ENCODE measurements at regions not wholly inside any gene's neighbourhood (a gene's known extent, or its start where the extent isn't known, plus 50 kb on each side); places are given as distances from the start of the nearest gene placed in this dataset.

DNA sequence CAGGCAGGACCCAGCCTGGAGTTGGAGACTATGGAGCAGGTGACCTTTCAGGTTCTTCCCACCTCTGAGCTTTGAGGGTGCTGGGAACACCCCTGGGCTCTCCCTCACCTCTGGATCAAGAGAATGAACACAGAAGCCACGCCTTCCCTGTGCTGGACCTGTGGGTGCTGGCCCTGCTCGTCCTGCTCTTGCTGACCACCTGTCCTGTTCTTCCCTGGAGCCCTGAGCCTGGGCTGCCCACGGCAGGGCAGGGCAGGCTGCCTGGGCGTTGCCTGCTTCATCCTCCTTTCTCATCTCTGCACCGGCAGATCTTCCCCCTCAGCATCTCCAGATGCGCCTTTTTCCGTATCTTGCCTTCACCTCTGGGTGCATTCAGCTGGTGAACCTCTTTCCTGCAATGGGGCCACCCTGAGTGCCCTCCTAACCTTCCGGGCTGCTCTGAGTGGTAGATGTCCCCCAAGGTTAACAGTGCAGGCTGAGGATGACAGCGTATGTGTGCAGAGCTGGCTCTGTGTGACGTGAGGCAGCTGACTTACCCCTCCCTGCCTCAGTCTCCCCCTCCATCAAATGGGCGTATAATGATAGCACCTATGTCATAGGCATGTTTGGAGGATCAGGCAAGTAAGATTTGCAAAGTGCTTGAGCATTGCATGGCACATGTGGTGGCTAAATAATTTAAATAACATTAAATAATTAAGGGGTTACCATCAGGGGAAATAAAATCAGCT lies 225.8 kb upstream of the CIBAR2 start:
- H4K20me1 ChIP-seq (ENCODE audit: insufficient read depth), result no peaks in the 10 kb centered on the region

DNA sequence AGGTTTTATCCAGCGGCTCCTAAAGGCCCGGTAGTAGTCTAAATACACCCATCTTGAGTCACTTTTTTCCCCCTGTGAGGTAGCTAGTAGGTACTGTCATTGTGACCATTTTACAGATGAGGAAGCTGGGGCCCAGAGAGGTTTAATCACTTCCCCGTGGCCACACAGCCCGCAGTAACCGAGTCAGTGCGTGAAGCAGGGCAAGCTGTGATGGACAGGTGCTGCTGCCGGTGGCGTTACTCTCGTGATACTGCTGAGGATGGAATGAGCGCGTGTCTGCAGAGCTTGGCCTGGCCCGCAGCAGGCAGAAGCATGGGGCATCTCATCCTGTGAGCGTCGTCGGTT lies 226.3 kb upstream of the CIBAR2 start:
- Histone ChIP-seq H4K20me1 (ENCODE audit: insufficient read depth) (no peaks in the 10 kb centered on the region), H3K27ac (no peak overlapping the region), H3K36me3 (ENCODE audit: low read depth) (no peaks in the 10 kb centered on the region), H3K9me3 (ENCODE audit: insufficient read depth, low read depth) (no peaks in the 10 kb centered on the region), H3K9me2 (ENCODE audit: insufficient read depth) (no peaks in the 10 kb centered on the region), H3K4me2 (no peak overlapping the region), H3K79me2 (ENCODE audit: low read depth) (no peaks in the 10 kb centered on the region), H3K27me3 (ENCODE audit: insufficient read depth, low read depth) (no peaks in the 10 kb centered on the region), H2AFZ (no peak overlapping the region), H3K4me3 (no peak overlapping the region), H3F3A (ENCODE audit: insufficient read depth, low read depth) (peaks cover 15% of the 10 kb centered on the region; the same call in 1 of the 2 replicates), H3K4me1 (replicated peaks; ENCODE audit: insufficient read depth) (peaks cover 17% of the 10 kb centered on the region)
- TF ChIP-seq, protein P1, sequence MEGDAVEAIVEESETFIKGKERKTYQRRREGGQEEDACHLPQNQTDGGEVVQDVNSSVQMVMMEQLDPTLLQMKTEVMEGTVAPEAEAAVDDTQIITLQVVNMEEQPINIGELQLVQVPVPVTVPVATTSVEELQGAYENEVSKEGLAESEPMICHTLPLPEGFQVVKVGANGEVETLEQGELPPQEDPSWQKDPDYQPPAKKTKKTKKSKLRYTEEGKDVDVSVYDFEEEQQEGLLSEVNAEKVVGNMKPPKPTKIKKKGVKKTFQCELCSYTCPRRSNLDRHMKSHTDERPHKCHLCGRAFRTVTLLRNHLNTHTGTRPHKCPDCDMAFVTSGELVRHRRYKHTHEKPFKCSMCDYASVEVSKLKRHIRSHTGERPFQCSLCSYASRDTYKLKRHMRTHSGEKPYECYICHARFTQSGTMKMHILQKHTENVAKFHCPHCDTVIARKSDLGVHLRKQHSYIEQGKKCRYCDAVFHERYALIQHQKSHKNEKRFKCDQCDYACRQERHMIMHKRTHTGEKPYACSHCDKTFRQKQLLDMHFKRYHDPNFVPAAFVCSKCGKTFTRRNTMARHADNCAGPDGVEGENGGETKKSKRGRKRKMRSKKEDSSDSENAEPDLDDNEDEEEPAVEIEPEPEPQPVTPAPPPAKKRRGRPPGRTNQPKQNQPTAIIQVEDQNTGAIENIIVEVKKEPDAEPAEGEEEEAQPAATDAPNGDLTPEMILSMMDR (conservative IDR thresholded peaks at IDR 0.05), result no peak
- no TSS peak for BruUV-seq (replicated peaks)
- CTCF ChIA-PET, result no interaction called here
- intact Hi-C loops (cut with micrococcal nuclease; ENCODE audit: unreplicated experiment), result no loop called here
- no peak for DNase-seq
- POLR2A ChIA-PET (ENCODE audit: unreplicated experiment), result no interaction called here

More for the DNA sequence above, 225.8 kb upstream of the CIBAR2 start:
- H3K4me1 ChIP-seq (replicated peaks; ENCODE audit: insufficient read depth), result peaks cover 17% of the 10 kb centered on the region
- no peaks in the 10 kb centered on the region for H3K9me3 ChIP-seq (ENCODE audit: insufficient read depth, low read depth)
- TF ChIP-seq, protein P1 (conservative IDR thresholded peaks at IDR 0.05), result no peak
- TF ChIP-seq EZH2 (IDR thresholded peaks at IDR 0.05; ENCODE audit: low read depth), result no peak
- no peak overlapping the region for H3K4me3 ChIP-seq
- H3K79me2 ChIP-seq (ENCODE audit: low read depth), result no peaks in the 10 kb centered on the region
- ChIA-PET POLR2A (ENCODE audit: unreplicated experiment) (no interaction called here), CTCF (no interaction called here)
- H2AFZ ChIP-seq, result no peak overlapping the region
- no peaks in the 10 kb centered on the region for H3K27me3 ChIP-seq (ENCODE audit: insufficient read depth, low read depth)
- H3K9me2 ChIP-seq (ENCODE audit: insufficient read depth), result no peaks in the 10 kb centered on the region
- BruUV-seq (replicated peaks), result no TSS peak
- H3K36me3 ChIP-seq (ENCODE audit: low read depth), result no peaks in the 10 kb centered on the region
- H3F3A ChIP-seq (ENCODE audit: insufficient read depth, low read depth), result peaks cover 15% of the 10 kb centered on the region; the same call in 1 of the 2 replicates
- no peak for DNase-seq
- no peak overlapping the region for H3K27ac ChIP-seq
- no peak overlapping the region for H3K4me2 ChIP-seq
- intact Hi-C loops (cut with micrococcal nuclease; ENCODE audit: unreplicated experiment), result no loop called here

DNA sequence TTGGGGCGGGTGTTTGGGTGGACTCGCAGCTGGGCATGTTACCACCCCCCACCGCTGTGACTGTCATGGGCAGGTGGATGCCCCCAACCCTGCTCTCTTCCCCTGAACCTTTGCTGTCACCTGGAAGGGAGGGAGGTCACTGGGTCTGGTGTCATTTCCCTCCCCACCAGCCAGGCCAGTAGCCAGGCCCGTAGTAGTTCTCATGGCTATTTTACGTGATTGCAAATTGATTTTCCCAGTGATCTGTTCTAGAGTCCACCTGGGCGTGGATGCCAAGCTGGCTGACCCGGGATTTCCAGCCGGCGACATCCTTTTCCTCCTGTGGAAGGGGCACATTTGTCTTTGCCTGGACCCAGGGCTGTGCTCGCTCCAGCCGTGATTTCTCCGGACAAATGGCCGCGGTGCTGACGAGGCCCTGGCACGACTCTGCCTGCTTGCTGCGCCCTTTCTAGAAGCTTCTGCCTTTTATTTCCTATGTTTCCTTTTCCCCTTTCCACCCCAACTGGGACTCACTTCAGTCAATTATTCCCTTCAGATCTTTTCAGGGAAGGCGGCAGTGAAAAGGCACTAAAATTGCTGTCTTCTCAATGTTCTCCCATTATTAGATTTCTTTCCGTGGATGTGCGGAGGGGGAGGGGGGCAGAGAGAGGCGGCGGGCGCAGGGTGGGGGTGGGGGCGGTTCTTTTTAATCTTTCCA lies 226.9 kb upstream of the CIBAR2 start:
- CTCF ChIA-PET, result no interaction called here
- Histone ChIP-seq H3F3A (ENCODE audit: insufficient read depth, low read depth) (peaks cover 15% of the 10 kb centered on the region; the same call in 1 of the 2 replicates), H2AFZ (no peak overlapping the region), H3K27ac (no peak overlapping the region), H3K36me3 (ENCODE audit: low read depth) (no peaks in the 10 kb centered on the region), H3K27me3 (ENCODE audit: insufficient read depth, low read depth) (no peaks in the 10 kb centered on the region), H3K79me2 (ENCODE audit: low read depth) (no peaks in the 10 kb centered on the region), H3K4me2 (no peak overlapping the region), H3K9me3 (ENCODE audit: insufficient read depth, low read depth) (no peaks in the 10 kb centered on the region), H4K20me1 (ENCODE audit: insufficient read depth) (no peaks in the 10 kb centered on the region; the same call in 1 of the 2 replicates), H3K9me2 (ENCODE audit: insufficient read depth) (no peaks in the 10 kb centered on the region), H3K4me3 (no peak overlapping the region), H3K4me1 (replicated peaks; ENCODE audit: insufficient read depth) (peaks cover 17% of the 10 kb centered on the region)
- no peak for TF ChIP-seq EZH2 (IDR thresholded peaks at IDR 0.05; ENCODE audit: low read depth)
- TF ChIP-seq, protein P1 (conservative IDR thresholded peaks at IDR 0.05), result no peak
- no TSS peak for BruUV-seq (replicated peaks)
- no peak for DNase-seq
- POLR2A ChIA-PET (ENCODE audit: unreplicated experiment), result no interaction called here
- intact Hi-C loops (cut with micrococcal nuclease; ENCODE audit: unreplicated experiment), result no loop called here

Measured in PC-9 (cell line).